Progenitor cell of endocrine pancreas (in vitro differentiated cells): ENCODE measurements at regions not wholly inside any gene's neighbourhood (a gene's known extent, or its start where the extent isn't known, plus 50 kb on each side); places are given as distances from the start of the nearest gene placed in this dataset.
A peak's percentile ranks its signal among the peaks of the same experiment; 100 is the strongest.

Experiments used
- DNase-seq: peaks from one replicate; pipeline ENCODE4 v3.0.0; 2021; ENCODE audit warnings: low spot score; ENCODE audit not compliant: unreplicated experiment
- H3K27ac Mint-ChIP-seq: 2 replicates; pipeline ENCODE4 v1.8.0; 2021; ENCODE audit warnings: mild to moderate bottlenecking, moderate library complexity, mixed read lengths
- H3K27me3 Mint-ChIP-seq: 2 replicates; pipeline ENCODE4 v1.8.0; 2021; ENCODE audit warnings: mixed read lengths
- H3K36me3 Mint-ChIP-seq: 2 replicates; pipeline ENCODE4 v1.8.0; 2022; ENCODE audit warnings: mixed read lengths; ENCODE audit not compliant: insufficient read depth
- H3K4me1 Mint-ChIP-seq: 2 replicates; pipeline ENCODE4 v1.8.0; 2021; ENCODE audit warnings: low read depth, mixed read lengths
- H3K4me3 Mint-ChIP-seq: 2 replicates; pipeline ENCODE4 v1.8.0; 2021; ENCODE audit warnings: low read depth, mild to moderate bottlenecking, moderate library complexity, mixed read lengths
- H3K9me3 Mint-ChIP-seq: 2 replicates; pipeline ENCODE4 v1.8.0; 2021; ENCODE audit warnings: low read depth, mixed read lengths
- CTCF ChIP-seq: fragments of 200-600 bp; sonication (generic); IDR thresholded peaks from one replicate; pipeline ENCODE4 v1.5.0; 2021; ENCODE audit warnings: antibody characterized with exemption, mild to moderate bottlenecking; ENCODE audit not compliant: unreplicated experiment

DNA sequence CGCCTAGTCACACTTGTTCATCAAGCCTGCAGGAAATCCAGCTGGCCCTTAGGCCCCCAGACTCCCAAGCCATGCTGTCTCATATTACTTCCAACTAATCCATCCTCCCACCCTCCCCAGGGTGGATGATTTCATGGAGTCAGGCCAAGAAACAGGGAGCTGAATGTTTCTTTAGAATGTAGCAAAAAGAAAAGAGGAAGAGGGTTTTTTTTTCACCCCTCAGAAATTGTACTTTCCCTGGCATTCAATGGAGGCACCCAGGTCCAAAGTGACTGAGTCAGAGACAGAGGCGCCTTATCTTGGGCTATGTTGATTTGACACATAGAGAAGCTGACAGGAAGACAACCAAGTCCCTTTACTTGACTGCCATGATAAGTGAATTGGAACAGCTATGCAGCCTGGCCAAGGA, 260.2 kb upstream of the NR4A3 start:
- no peak overlapping the region for H3K27ac Mint-ChIP-seq
- DNase-seq, result no peak
- TF ChIP-seq CTCF, result no peak
- peaks cover 3% of the 10 kb centered on the region for H3K27me3 Mint-ChIP-seq
- H3K4me3 Mint-ChIP-seq, result no peak overlapping the region
- no peaks in the 10 kb centered on the region for H3K4me1 Mint-ChIP-seq
- H3K9me3 Mint-ChIP-seq, result peaks cover 5% of the 10 kb centered on the region
- H3K36me3 Mint-ChIP-seq, result no peaks in the 10 kb centered on the region

GRCh38 chr9:99561961-99562565, 259.6 kb upstream of the NR4A3 start:
- H3K36me3 Mint-ChIP-seq, result no peaks in the 10 kb centered on the region

GRCh38 chr9:99563364-99563763, 258.3 kb upstream of the NR4A3 start:
- no peak for DNase-seq
- no peak overlapping the region for H3K4me3 Mint-ChIP-seq
- TF ChIP-seq CTCF, result peak; percentile 8
- no peaks in the 10 kb centered on the region for H3K36me3 Mint-ChIP-seq
- no peaks in the 10 kb centered on the region for H3K4me1 Mint-ChIP-seq
- no peak overlapping the region for H3K27ac Mint-ChIP-seq
- peaks cover 4% of the 10 kb centered on the region for H3K27me3 Mint-ChIP-seq
- no peaks in the 10 kb centered on the region for H3K9me3 Mint-ChIP-seq

More at GRCh38 chr9:99561961-99562565, 259.6 kb upstream of the NR4A3 start:
- Mint-ChIP-seq H3K4me1 (no peaks in the 10 kb centered on the region), H3K9me3 (peaks cover 5% of the 10 kb centered on the region), H3K4me3 (no peak overlapping the region), H3K27me3 (peaks cover 4% of the 10 kb centered on the region), H3K27ac (no peak overlapping the region)
- no peak for TF ChIP-seq CTCF
- no peak for DNase-seq

DNA sequence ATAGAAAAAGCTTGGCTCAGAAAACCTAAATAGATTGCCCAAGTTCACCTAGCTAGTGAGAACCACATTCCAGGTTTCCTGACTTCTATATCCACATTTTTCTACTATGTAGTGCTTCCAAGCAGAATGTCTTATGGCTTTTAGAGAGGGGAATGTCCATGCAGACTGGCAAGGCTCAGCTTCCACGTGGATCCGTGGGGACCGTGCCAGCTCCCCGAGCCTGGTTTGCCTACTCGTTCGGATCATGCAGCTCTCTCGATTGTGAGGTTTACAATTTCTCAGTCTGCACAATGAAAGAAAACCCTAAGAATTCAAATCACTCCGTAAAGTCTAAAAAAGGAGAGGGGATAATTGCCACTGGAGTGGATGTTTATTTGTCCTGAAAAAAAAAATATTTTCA, 256.5 kb upstream of the NR4A3 start:
- H3K36me3 Mint-ChIP-seq, result no peaks in the 10 kb centered on the region
- H3K9me3 Mint-ChIP-seq, result no peaks in the 10 kb centered on the region
- H3K4me1 Mint-ChIP-seq, result no peaks in the 10 kb centered on the region
- no peak for TF ChIP-seq CTCF
- no peak overlapping the region for H3K4me3 Mint-ChIP-seq
- H3K27me3 Mint-ChIP-seq, result peaks cover 9% of the 10 kb centered on the region
- no peak for DNase-seq
- H3K27ac Mint-ChIP-seq, result no peak overlapping the region

DNA sequence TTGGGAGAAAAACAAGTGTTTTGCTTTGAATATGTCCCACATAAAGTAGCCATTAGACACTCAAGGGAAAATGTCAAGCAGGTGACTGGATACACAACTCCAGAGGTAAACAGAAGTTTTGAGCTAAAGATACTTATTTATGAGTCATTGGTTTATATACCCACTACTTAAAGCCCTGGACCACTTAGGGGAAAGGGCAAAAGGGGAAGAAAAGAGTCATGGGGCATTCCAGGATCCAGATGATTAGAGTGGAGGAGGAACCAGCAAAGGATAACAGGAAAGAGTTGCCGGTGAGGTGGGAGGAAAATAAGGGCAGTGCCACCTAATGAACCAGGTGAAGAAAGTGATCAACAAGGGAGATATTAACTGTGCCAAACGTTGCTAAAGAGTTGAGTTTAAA, 254.2 kb upstream of the NR4A3 start:
- Mint-ChIP-seq H3K9me3 (no peaks in the 10 kb centered on the region), H3K27me3 (peaks cover 9% of the 10 kb centered on the region), H3K4me3 (no peak overlapping the region), H3K27ac (no peak overlapping the region), H3K4me1 (no peaks in the 10 kb centered on the region), H3K36me3 (no peaks in the 10 kb centered on the region)
- no peak for DNase-seq
- TF ChIP-seq CTCF, result no peak
